Activated naive CD4-positive, alpha-beta T cell treated with anti-CD3 and anti-CD28 coated beads, Interleukin-2, amount 10 ng/mL, durations not matched to agents 7 days and 5 days (primary cell): ENCODE measurements at regions not wholly inside any gene's neighbourhood (a gene's known extent, or its start where the extent isn't known, plus 50 kb on each side); places are given as distances from the start of the nearest gene placed in this dataset.
"Not testable (repeated sequence)": the region's sequence is repeated elsewhere in the genome, so short reads cannot be mapped to it uniquely, and the experiment has no call there.

Experiments
- CTCF ChIA-PET: fragments of 350-600 bp; sonication (Branson Sonifier 250); formaldehyde crosslinking; loops from one replicate; lab custom pipeline; 2021; ENCODE audit warnings: antibody characterized with exemption; lab: Charles Lee
- DNase-seq: peaks from one replicate; pipeline ENCODE4 v3.0.0-alpha.2; 2020
- H3K27ac Mint-ChIP-seq: one replicate; pipeline ENCODE4 v1.8.0; 2021; ENCODE audit warnings: mild to moderate bottlenecking, moderate library complexity, mixed read lengths
- H3K27me3 Mint-ChIP-seq: one replicate; pipeline ENCODE4 v1.8.0; 2021; ENCODE audit warnings: mild to moderate bottlenecking, mixed read lengths
- H3K36me3 Mint-ChIP-seq: one replicate; pipeline ENCODE4 v1.8.0; 2021; ENCODE audit warnings: mixed read lengths
- H3K4me1 Mint-ChIP-seq: one replicate; pipeline ENCODE4 v1.8.0; 2021; ENCODE audit warnings: mixed read lengths
- H3K4me3 Mint-ChIP-seq: one replicate; pipeline ENCODE4 v1.8.0; 2021; ENCODE audit warnings: mild to moderate bottlenecking, moderate library complexity, mixed read lengths
- H3K9me3 Mint-ChIP-seq: one replicate; pipeline ENCODE4 v1.8.0; 2021; ENCODE audit warnings: mixed read lengths

- H3K27ac Mint-ChIP-seq, H3K9me3 Mint-ChIP-seq, H3K4me1 Mint-ChIP-seq, H3K27me3 Mint-ChIP-seq, CTCF ChIA-PET, DNase-seq, H3K4me3 Mint-ChIP-seq, H3K36me3 Mint-ChIP-seq: not testable (repeated sequence)
These were observed 124.3 kb downstream of the PTCHD1 start for GRCh38 chrX:23458957-23459356.

- H3K36me3 Mint-ChIP-seq: no peaks in the 10 kb centered on the region
- CTCF ChIA-PET: no interaction called here
- peaks cover 9% of the 10 kb centered on the region for H3K9me3 Mint-ChIP-seq
- no peak overlapping the region for H3K27ac Mint-ChIP-seq
- DNase-seq: no peak
- H3K27me3 Mint-ChIP-seq: no peaks in the 10 kb centered on the region
- H3K4me1 Mint-ChIP-seq: no peaks in the 10 kb centered on the region
- H3K4me3 Mint-ChIP-seq: no peak overlapping the region
These were observed 130.6 kb downstream of the PTCHD1 start for GRCh38 chrX:23465105-23465791.

DNA sequence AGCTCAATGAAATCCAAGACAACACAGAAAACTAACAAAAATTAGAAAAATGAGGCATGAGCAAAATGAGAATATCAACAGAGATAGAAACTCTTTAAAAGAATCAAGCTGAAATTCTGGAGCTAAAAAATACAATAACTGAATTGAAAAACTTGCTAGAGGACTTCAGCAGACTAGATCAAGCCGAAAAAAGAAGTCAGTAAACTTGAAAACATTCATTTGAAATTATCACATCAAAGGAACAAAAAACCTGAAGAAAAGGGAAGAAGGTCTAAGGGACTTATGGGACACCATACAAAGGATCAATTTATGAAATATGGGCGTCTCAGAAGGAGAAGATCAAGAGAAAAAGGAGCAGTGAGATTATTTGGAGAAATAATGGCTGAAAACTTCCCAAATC is 131.3 kb downstream of the PTCHD1 start:
- H3K27ac Mint-ChIP-seq: no peak overlapping the region
- H3K4me3 Mint-ChIP-seq: no peak overlapping the region
- no peaks in the 10 kb centered on the region for H3K36me3 Mint-ChIP-seq
- no peak for DNase-seq
- H3K4me1 Mint-ChIP-seq: no peaks in the 10 kb centered on the region
- H3K27me3 Mint-ChIP-seq: no peaks in the 10 kb centered on the region
- H3K9me3 Mint-ChIP-seq: peaks cover 9% of the 10 kb centered on the region
- CTCF ChIA-PET: no interaction called here

DNA sequence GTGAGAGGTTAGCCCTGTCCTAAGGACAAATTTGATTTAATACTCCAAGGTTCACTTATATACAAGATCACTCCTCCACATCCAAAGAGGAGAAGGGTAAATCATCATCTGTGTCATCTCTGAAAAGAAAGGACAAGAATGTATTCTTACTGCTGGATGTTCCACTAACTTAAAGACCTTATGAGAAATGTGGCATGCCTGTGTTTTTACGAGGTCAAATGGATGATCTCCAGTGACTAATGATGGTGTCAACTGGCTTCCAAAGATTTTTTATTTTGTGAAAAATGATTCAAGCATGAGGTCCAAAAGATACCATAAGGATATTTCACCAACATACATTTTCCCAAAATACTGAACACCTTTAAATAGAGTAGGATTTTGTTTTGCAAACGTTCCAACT is 143.4 kb downstream of the PTCHD1 start:
- no peaks in the 10 kb centered on the region for H3K9me3 Mint-ChIP-seq

GRCh38 chrX:23478561-23478960 is 143.9 kb downstream of the PTCHD1 start:
- Mint-ChIP-seq H3K27me3 (no peaks in the 10 kb centered on the region), H3K4me1 (no peaks in the 10 kb centered on the region), H3K4me3 (no peak overlapping the region), H3K36me3 (no peaks in the 10 kb centered on the region), H3K27ac (no peak overlapping the region), H3K9me3 (no peaks in the 10 kb centered on the region)
- CTCF ChIA-PET: no interaction called here
- DNase-seq: no peak

More for the DNA sequence above, 143.4 kb downstream of the PTCHD1 start:
- no peak overlapping the region for H3K27ac Mint-ChIP-seq
- no peaks in the 10 kb centered on the region for H3K27me3 Mint-ChIP-seq
- H3K36me3 Mint-ChIP-seq: no peaks in the 10 kb centered on the region
- CTCF ChIA-PET: no interaction called here
- H3K4me3 Mint-ChIP-seq: no peak overlapping the region
- no peak for DNase-seq
- no peaks in the 10 kb centered on the region for H3K4me1 Mint-ChIP-seq

GRCh38 chrX:23482561-23482960 is 147.9 kb downstream of the PTCHD1 start:
- Mint-ChIP-seq H3K27ac (no peak overlapping the region), H3K36me3 (no peaks in the 10 kb centered on the region), H3K9me3 (peaks cover 2% of the 10 kb centered on the region), H3K4me1 (no peaks in the 10 kb centered on the region), H3K4me3 (no peak overlapping the region), H3K27me3 (no peaks in the 10 kb centered on the region)
- CTCF ChIA-PET: no interaction called here
- no peak for DNase-seq

DNA sequence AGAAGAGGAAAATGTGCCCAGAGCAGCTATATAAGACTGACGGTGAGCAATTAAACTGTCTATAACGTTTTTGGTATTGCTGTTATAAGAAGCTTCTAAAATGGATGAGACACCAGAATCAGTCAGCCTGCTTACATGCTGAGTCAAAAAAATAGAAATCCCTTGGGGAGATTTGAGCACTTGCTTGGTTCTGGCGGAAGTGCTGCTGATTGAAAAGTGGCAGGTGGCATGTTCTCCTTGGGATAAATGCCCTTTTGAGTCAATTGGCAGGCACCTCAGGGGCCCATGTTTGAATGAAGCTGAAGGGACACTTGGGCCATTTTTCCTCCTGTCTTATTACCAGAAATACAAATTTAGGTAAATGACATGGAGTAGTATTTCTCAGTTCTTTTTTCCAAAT is 148.7 kb downstream of the PTCHD1 start:
- CTCF ChIA-PET: no interaction called here
- H3K9me3 Mint-ChIP-seq: peaks cover 2% of the 10 kb centered on the region
- no peak for DNase-seq
- no peaks in the 10 kb centered on the region for H3K4me1 Mint-ChIP-seq
- H3K27ac Mint-ChIP-seq: no peak overlapping the region
- H3K36me3 Mint-ChIP-seq: no peaks in the 10 kb centered on the region
- H3K4me3 Mint-ChIP-seq: no peak overlapping the region
- no peaks in the 10 kb centered on the region for H3K27me3 Mint-ChIP-seq

GRCh38 chrX:23493941-23494374 is 159.3 kb downstream of the PTCHD1 start:
- CTCF ChIA-PET: no interaction called here
- no peak for DNase-seq
- Mint-ChIP-seq H3K9me3 (no peaks in the 10 kb centered on the region), H3K27me3 (no peaks in the 10 kb centered on the region), H3K4me3 (no peak overlapping the region), H3K27ac (no peak overlapping the region), H3K36me3 (no peaks in the 10 kb centered on the region), H3K4me1 (peaks cover 6% of the 10 kb centered on the region)

DNA sequence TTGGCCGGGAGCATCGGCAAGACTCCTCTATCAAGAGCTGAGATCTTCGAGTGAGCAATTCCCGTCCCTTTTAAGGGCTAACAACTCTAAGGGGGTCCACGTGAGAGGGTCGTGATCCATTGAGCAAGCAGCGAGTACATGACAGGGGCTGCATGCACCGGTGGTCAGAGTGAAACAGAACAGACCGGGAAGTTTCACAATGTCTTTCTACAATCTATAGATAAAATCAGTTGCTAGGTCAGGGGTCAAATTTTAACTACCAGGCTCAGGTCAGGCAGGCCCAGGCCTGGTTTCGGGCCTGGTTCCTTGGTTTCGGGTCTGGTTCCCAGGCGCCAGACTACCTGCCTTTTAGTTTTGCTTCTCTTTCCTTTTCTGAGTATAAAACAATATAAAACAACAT is 160.1 kb downstream of the PTCHD1 start:
- no peaks in the 10 kb centered on the region for H3K27me3 Mint-ChIP-seq
- CTCF ChIA-PET: no interaction called here
- H3K36me3 Mint-ChIP-seq: no peaks in the 10 kb centered on the region
- H3K4me1 Mint-ChIP-seq: peaks cover 6% of the 10 kb centered on the region
- DNase-seq: no peak
- no peaks in the 10 kb centered on the region for H3K9me3 Mint-ChIP-seq
- no peak overlapping the region for H3K4me3 Mint-ChIP-seq
- no peak overlapping the region for H3K27ac Mint-ChIP-seq

DNA sequence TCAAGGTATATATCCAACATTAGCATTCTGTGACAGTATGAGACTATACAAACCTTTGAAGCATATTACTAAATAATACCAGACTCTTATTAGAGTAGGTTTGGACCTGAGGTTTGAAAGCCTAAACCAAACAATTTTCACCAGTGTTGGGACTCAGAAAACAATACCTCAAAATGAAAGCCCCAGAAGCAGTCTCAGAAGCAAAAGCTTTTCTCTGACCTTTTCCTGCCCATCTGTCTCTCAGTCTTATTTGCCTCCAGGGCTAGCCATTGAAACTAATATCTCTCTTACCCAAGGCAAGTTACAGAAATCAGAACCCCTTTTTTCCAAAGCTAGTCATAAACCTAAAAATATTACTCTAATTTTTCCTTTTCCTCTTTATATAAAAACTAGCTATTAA is 163.3 kb downstream of the PTCHD1 start:
- Mint-ChIP-seq H3K36me3 (no peaks in the 10 kb centered on the region), H3K4me3 (no peak overlapping the region), H3K9me3 (no peaks in the 10 kb centered on the region), H3K27me3 (no peaks in the 10 kb centered on the region), H3K27ac (no peak overlapping the region), H3K4me1 (peaks cover 6% of the 10 kb centered on the region)
- DNase-seq: no peak
- CTCF ChIA-PET: no interaction called here

DNA sequence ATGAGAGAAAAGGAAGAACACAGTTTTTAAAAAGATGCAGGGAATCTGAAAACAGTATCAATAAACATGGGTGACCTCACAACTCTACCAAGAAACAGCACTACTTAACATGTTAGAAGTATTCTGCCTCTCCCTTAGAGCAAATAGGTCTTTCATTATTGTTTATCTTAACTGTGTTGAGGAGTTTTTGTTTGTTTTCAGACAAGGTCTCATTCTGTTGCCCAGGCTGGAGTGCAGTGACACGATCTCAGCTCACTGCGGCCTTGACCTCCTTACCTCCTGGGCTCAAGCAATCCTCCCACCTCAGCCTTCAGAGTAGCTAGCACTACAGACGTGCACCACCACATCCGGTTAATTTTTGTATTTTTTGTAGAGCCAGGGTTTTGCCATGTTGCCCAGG is 165.3 kb upstream of the PRDX4 start:
- CTCF ChIA-PET: no interaction called here
- Mint-ChIP-seq H3K4me3 (no peak overlapping the region), H3K27ac (no peak overlapping the region), H3K36me3 (no peaks in the 10 kb centered on the region), H3K27me3 (no peaks in the 10 kb centered on the region), H3K4me1 (no peaks in the 10 kb centered on the region), H3K9me3 (no peaks in the 10 kb centered on the region)
- DNase-seq: no peak

DNA sequence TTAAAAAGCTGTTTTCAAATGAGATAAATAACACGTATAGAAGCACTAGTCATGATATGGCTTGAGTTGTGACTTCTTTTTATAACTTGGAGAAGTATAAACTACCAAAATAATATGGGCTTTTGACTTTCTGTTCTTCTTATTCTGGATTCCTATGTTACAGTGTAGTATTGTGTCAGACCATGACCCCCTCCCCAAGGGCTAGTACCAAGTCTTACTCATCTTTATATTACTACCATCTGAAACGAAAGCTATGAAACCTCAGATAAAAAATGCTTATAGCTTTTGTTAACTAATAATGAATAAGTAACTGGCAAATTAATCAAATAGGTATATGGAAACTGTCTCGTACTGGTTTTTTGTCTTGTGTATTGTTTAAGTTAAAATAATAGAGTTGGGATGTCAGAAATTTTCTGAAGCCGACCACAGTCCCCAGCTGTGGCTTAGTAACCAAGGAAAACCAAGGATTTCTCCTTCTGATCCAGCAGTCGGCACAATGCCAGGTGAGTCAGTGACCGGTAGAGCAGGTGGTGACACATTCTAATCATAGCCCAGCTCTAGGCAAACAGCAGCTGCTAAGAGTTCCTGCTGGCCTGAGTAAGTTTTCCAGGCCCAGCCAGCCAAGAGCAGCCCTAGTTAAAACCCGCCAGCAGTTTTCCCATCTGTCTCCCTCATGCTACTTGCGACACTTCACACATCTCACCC is 163.3 kb upstream of the PRDX4 start:
- CTCF ChIA-PET: no interaction called here
- H3K4me1 Mint-ChIP-seq: no peaks in the 10 kb centered on the region
- H3K27ac Mint-ChIP-seq: no peak overlapping the region
- H3K9me3 Mint-ChIP-seq: no peaks in the 10 kb centered on the region
- H3K4me3 Mint-ChIP-seq: no peak overlapping the region
- H3K36me3 Mint-ChIP-seq: no peaks in the 10 kb centered on the region
- no peak for DNase-seq
- H3K27me3 Mint-ChIP-seq: no peaks in the 10 kb centered on the region

GRCh38 chrX:23504540-23504884 is 162.8 kb upstream of the PRDX4 start:
- H3K9me3 Mint-ChIP-seq: no peaks in the 10 kb centered on the region
- no peaks in the 10 kb centered on the region for H3K27me3 Mint-ChIP-seq
- H3K4me1 Mint-ChIP-seq: no peaks in the 10 kb centered on the region
- no peak overlapping the region for H3K4me3 Mint-ChIP-seq
- H3K27ac Mint-ChIP-seq: no peak overlapping the region
- CTCF ChIA-PET: no interaction called here
- H3K36me3 Mint-ChIP-seq: no peaks in the 10 kb centered on the region
- no peak for DNase-seq

GRCh38 chrX:23504895-23505294 is 162.4 kb upstream of the PRDX4 start:
- Mint-ChIP-seq H3K27me3 (no peaks in the 10 kb centered on the region), H3K27ac (no peak overlapping the region), H3K36me3 (no peaks in the 10 kb centered on the region), H3K9me3 (no peaks in the 10 kb centered on the region), H3K4me3 (no peak overlapping the region), H3K4me1 (no peaks in the 10 kb centered on the region)
- no peak for DNase-seq
- CTCF ChIA-PET: no interaction called here

DNA sequence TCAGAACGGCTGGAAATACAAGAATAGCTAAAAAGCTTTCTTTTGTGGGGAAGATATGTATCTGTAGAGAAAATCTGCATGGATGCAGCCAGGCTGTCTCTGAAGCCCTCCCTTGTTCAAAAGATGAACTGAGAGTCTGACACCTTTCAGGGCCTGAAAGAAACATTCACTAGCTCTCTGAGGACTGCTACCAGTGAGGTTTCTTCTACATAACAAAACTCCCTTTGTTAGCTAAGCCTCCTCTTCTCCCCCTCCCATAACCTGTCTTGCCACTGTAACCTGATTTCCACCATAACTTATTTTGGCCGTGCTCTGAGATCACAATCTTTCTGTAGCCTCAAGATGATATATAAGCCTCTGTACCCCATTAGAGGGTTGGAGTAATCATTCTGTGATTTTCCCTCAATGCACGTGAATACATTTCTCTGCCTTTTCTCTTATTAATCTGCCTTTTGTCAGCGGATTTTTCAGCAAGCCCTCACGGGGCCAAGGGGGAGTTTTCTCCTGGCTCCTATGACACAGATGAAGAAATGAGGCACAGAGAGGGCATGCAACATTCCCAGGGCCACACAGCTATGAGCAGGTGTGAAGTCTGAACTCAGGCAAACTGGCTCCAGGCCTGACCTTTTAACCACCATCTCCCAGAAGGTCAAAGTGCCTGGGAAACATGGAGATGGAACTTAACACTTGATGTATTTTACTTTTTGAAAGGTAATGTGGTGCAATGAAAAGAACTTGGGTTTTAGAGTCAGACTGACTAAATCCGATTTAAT is 161.6 kb upstream of the PRDX4 start:
- no peaks in the 10 kb centered on the region for H3K36me3 Mint-ChIP-seq
- no peak overlapping the region for H3K4me3 Mint-ChIP-seq
- DNase-seq: no peak
- H3K9me3 Mint-ChIP-seq: no peaks in the 10 kb centered on the region
- no peaks in the 10 kb centered on the region for H3K27me3 Mint-ChIP-seq
- no peaks in the 10 kb centered on the region for H3K4me1 Mint-ChIP-seq
- no peak overlapping the region for H3K27ac Mint-ChIP-seq
- CTCF ChIA-PET: no interaction called here
